ENCODE measurements at regions not wholly inside any gene's neighbourhood (a gene's known extent, or its start where the extent isn't known, plus 50 kb on each side); places are given as distances from the start of the nearest gene placed in this dataset.
A peak's percentile ranks its signal among the peaks of the same experiment; 100 is the strongest.

GRCh38 chr6:126941751-126942150 lies 176.7 kb upstream of the RSPO3 start:
- Histone ChIP-seq H2AFZ (ENCODE audit: low read length) (no peak overlapping the region), H4K20me1 (ENCODE audit: insufficient read depth, low read length, poor library complexity, severe bottlenecking) (no peaks in the 10 kb centered on the region), H3K36me3 (ENCODE audit: insufficient read depth, low read length) (no peaks in the 10 kb centered on the region), H3K4me1 (ENCODE audit: insufficient read depth, low read length, poor library complexity, severe bottlenecking) (peaks cover 15% of the 10 kb centered on the region), H3K27me3 (ENCODE audit: insufficient read depth, low read length, poor library complexity, severe bottlenecking) (no peaks in the 10 kb centered on the region), H3K9me2 (replicated peaks; ENCODE audit: low read depth, low read length) (no peaks in the 10 kb centered on the region), H3K79me2 (ENCODE audit: insufficient read depth, low read length) (no peaks in the 10 kb centered on the region), H3K4me2 (ENCODE audit: low read depth, low read length, poor library complexity, severe bottlenecking) (no peak overlapping the region), H3F3A (ENCODE audit: low read depth) (peaks cover 3% of the 10 kb centered on the region; the same call in 1 of the 2 replicates), H3K9me3 (ENCODE audit: insufficient read depth, low read depth, low read length) (no peaks in the 10 kb centered on the region), H3K4me3 (ENCODE audit: low read length, poor library complexity, severe bottlenecking) (no peak overlapping the region), H3K9ac (ENCODE audit: low read depth, low read length, poor library complexity, severe bottlenecking) (no peak overlapping the region)
- TF ChIP-seq CTCF (conservative IDR thresholded peaks at IDR 0.05; ENCODE audit: low read length): no peak

DNA sequence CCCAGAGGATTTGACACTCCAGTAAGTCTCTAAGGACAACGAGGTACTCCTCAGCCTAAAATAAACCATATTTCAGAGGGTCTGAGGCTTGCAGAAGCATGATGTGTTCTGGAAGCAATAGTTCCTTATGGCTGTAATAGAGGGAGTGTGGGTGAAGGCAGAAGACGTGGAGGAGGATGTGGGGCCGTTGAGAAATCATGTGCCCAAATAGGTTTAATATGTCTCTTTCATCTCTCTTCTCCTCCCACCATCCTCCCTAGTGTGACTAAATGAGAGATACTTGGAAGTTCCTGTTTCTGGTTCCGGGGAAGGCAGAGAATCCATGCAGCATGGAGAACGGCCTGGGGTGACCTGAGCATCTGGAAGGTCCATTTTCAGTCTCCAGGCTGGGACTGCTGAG lies 174.0 kb upstream of the RSPO3 start:
- Histone ChIP-seq H2AFZ (ENCODE audit: low read length) (no peak overlapping the region), H3K4me2 (ENCODE audit: low read depth, low read length, poor library complexity, severe bottlenecking) (no peak overlapping the region), H3K4me3 (ENCODE audit: low read length, poor library complexity, severe bottlenecking) (no peak overlapping the region), H3K9ac (ENCODE audit: low read depth, low read length, poor library complexity, severe bottlenecking) (no peak overlapping the region), H4K20me1 (ENCODE audit: insufficient read depth, low read length, poor library complexity, severe bottlenecking) (no peaks in the 10 kb centered on the region), H3K4me1 (ENCODE audit: insufficient read depth, low read length, poor library complexity, severe bottlenecking) (no peaks in the 10 kb centered on the region), H3K36me3 (ENCODE audit: insufficient read depth, low read length) (no peaks in the 10 kb centered on the region), H3K79me2 (ENCODE audit: insufficient read depth, low read length) (no peaks in the 10 kb centered on the region), H3K9me3 (ENCODE audit: insufficient read depth, low read depth, low read length) (no peaks in the 10 kb centered on the region), H3K9me2 (replicated peaks; ENCODE audit: low read depth, low read length) (no peaks in the 10 kb centered on the region), H3K27me3 (ENCODE audit: insufficient read depth, low read length, poor library complexity, severe bottlenecking) (no peaks in the 10 kb centered on the region), H3F3A (ENCODE audit: low read depth) (no peaks in the 10 kb centered on the region)
- no peak for TF ChIP-seq CTCF (conservative IDR thresholded peaks at IDR 0.05; ENCODE audit: low read length)
- TF ChIP-seq EZH2phosphoT487 (IDR thresholded peaks at IDR 0.05; ENCODE audit: borderline replicate concordance): no peak

DNA sequence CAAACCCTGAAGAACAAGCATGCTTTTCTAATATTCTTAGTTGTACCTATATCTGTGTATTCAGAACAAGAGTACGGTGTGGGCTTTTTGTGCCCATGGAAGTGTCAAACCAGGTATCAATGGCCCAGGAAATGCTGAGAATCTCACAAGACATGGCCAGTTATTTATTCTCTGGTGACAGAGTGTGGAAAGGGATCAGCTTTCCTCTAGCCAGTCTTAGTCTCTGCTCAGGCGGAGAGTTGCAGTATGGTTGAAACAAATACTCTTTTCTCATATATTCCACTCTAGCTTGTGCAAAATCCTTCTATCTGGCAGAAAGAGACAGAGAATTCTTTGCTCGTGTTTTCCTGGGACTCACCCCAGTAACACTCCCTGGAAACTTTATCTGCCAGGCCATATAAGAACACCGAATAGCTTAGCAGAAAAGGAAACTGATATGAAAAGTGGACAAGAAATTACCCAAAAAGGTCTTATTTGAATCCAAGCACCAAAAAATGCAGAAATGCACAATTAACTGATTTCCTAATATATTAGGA lies 173.3 kb upstream of the RSPO3 start:
- Histone ChIP-seq H4K20me1 (ENCODE audit: insufficient read depth, low read length, poor library complexity, severe bottlenecking) (no peaks in the 10 kb centered on the region), H3K4me1 (ENCODE audit: insufficient read depth, low read length, poor library complexity, severe bottlenecking) (no peaks in the 10 kb centered on the region), H2AFZ (ENCODE audit: low read length) (0 out of 2 replicates have a peak overlapping the region, but pooled peaks have one; percentile 7), H3K9ac (ENCODE audit: low read depth, low read length, poor library complexity, severe bottlenecking) (no peak overlapping the region), H3K79me2 (ENCODE audit: insufficient read depth, low read length) (no peaks in the 10 kb centered on the region), H3K27me3 (ENCODE audit: insufficient read depth, low read length, poor library complexity, severe bottlenecking) (no peaks in the 10 kb centered on the region), H3K36me3 (ENCODE audit: insufficient read depth, low read length) (no peaks in the 10 kb centered on the region), H3F3A (ENCODE audit: low read depth) (no peaks in the 10 kb centered on the region), H3K4me3 (ENCODE audit: low read length, poor library complexity, severe bottlenecking) (no peak overlapping the region), H3K9me2 (replicated peaks; ENCODE audit: low read depth, low read length) (no peaks in the 10 kb centered on the region), H3K4me2 (ENCODE audit: low read depth, low read length, poor library complexity, severe bottlenecking) (no peak overlapping the region), H3K9me3 (ENCODE audit: insufficient read depth, low read depth, low read length) (no peaks in the 10 kb centered on the region)
- TF ChIP-seq EZH2phosphoT487 (IDR thresholded peaks at IDR 0.05; ENCODE audit: borderline replicate concordance) (no peak), CTCF (conservative IDR thresholded peaks at IDR 0.05; ENCODE audit: low read length) (no peak)
